KMS-11 (cell line): ENCODE measurements at regions not wholly inside any gene's neighbourhood (a gene's known extent, or its start where the extent isn't known, plus 50 kb on each side); places are given as distances from the start of the nearest gene placed in this dataset.

Source experiments
- H2AFZ ChIP-seq: fragments of 200-600 bp; sonication (generic); 2 replicates; pipeline ENCODE4 v1.6.1; 2016; ENCODE audit warnings: antibody characterized with exemption, mixed run types, low read depth
- H3K27ac ChIP-seq: fragments of 200-600 bp; sonication (generic); 2 replicates; pipeline ENCODE4 v1.6.1; 2016; ENCODE audit warnings: mild to moderate bottlenecking, mixed run types
- H3K27me3 ChIP-seq: fragments of 200-600 bp; sonication (generic); 2 replicates; pipeline ENCODE4 v1.6.1; 2017; ENCODE audit warnings: mild to moderate bottlenecking, low read depth, mixed run types, moderate library complexity; ENCODE audit not compliant: insufficient read depth
- H3K36me3 ChIP-seq: fragments of 200-600 bp; sonication (generic); 2 replicates; pipeline ENCODE4 v1.6.1; 2017; ENCODE audit warnings: mild to moderate bottlenecking, mixed run types; ENCODE audit not compliant: insufficient read depth
- H3K4me1 ChIP-seq: fragments of 200-600 bp; sonication (generic); 2 replicates; pipeline ENCODE4 v1.6.1; 2016; ENCODE audit warnings: mild to moderate bottlenecking, low read depth, mixed run types; ENCODE audit not compliant: poor library complexity, severe bottlenecking
- H3K4me2 ChIP-seq: fragments of 200-600 bp; sonication (generic); 2 replicates; pipeline ENCODE4 v1.7.0; 2016; ENCODE audit warnings: mild to moderate bottlenecking, mixed run types
- H3K4me3 ChIP-seq: fragments of 200-600 bp; sonication (generic); IDR thresholded peaks from 2 replicates; pipeline ENCODE4 v1.6.1; 2017; ENCODE audit warnings: low read depth, low read length, mixed read lengths; ENCODE audit not compliant: insufficient read depth
- H3K79me2 ChIP-seq: fragments of 200-600 bp; sonication (generic); 2 replicates; pipeline ENCODE4 v1.6.1; 2016; ENCODE audit warnings: low read depth, mixed run types; ENCODE audit not compliant: insufficient read depth
- H3K9ac ChIP-seq: fragments of 200-600 bp; sonication (generic); 2 replicates; pipeline ENCODE4 v1.6.1; 2016; ENCODE audit warnings: mild to moderate bottlenecking, mixed run types
- H4K20me1 ChIP-seq: fragments of 200-600 bp; sonication (generic); 2 replicates; pipeline ENCODE4 v1.6.1; 2016; ENCODE audit warnings: mild to moderate bottlenecking, mixed run types; ENCODE audit not compliant: insufficient read depth
- CTCF ChIP-seq: fragments of 200-600 bp; sonication (generic); conservative IDR thresholded peaks from 2 replicates; pipeline ENCODE4 v1.6.1; 2017; ENCODE audit warnings: low read depth, mild to moderate bottlenecking, antibody characterized with exemption, low read length, moderate library complexity, mixed read lengths

GRCh38 chr15:95647531-95648277 is 682.8 kb upstream of the NR2F2 start:
- no peaks in the 10 kb centered on the region for H4K20me1 ChIP-seq
- H3K79me2 ChIP-seq, result no peaks in the 10 kb centered on the region
- no peaks in the 10 kb centered on the region for H3K27me3 ChIP-seq
- no peak overlapping the region for H3K27ac ChIP-seq
- no peak for TF ChIP-seq CTCF
- no peak overlapping the region for H3K4me2 ChIP-seq
- H3K4me3 ChIP-seq, result no peak overlapping the region
- H3K4me1 ChIP-seq, result no peaks in the 10 kb centered on the region
- no peak overlapping the region for H3K9ac ChIP-seq
- no peak overlapping the region for H2AFZ ChIP-seq
- no peaks in the 10 kb centered on the region for H3K36me3 ChIP-seq

- H3K36me3 ChIP-seq, result no peaks in the 10 kb centered on the region
- no peak overlapping the region for H3K4me2 ChIP-seq
- H2AFZ ChIP-seq, result no peak overlapping the region
- H3K79me2 ChIP-seq, result no peaks in the 10 kb centered on the region
- no peaks in the 10 kb centered on the region for H3K4me1 ChIP-seq
- H3K27me3 ChIP-seq, result no peaks in the 10 kb centered on the region
- H3K9ac ChIP-seq, result no peak overlapping the region
- TF ChIP-seq CTCF, result no peak
- no peaks in the 10 kb centered on the region for H4K20me1 ChIP-seq
- no peak overlapping the region for H3K4me3 ChIP-seq
- H3K27ac ChIP-seq, result no peak overlapping the region
Observed at GRCh38 chr15:95653361-95653805, 677.1 kb upstream of the NR2F2 start.

- H3K4me2 ChIP-seq, result no peak overlapping the region
- no peak overlapping the region for H2AFZ ChIP-seq
- no peak overlapping the region for H3K27ac ChIP-seq
- no peaks in the 10 kb centered on the region for H3K27me3 ChIP-seq
- H3K4me3 ChIP-seq, result no peak overlapping the region
- no peak for TF ChIP-seq CTCF
- no peaks in the 10 kb centered on the region for H3K79me2 ChIP-seq
- no peaks in the 10 kb centered on the region for H3K36me3 ChIP-seq
- no peaks in the 10 kb centered on the region for H4K20me1 ChIP-seq
- no peak overlapping the region for H3K9ac ChIP-seq
- no peaks in the 10 kb centered on the region for H3K4me1 ChIP-seq
Observed at GRCh38 chr15:95655089-95655607, 675.4 kb upstream of the NR2F2 start.

GRCh38 chr15:95656595-95656994 is 673.9 kb upstream of the NR2F2 start:
- H3K79me2 ChIP-seq, result no peaks in the 10 kb centered on the region
- H3K4me1 ChIP-seq, result no peaks in the 10 kb centered on the region
- H3K4me2 ChIP-seq, result no peak overlapping the region
- no peaks in the 10 kb centered on the region for H3K36me3 ChIP-seq
- no peak overlapping the region for H3K27ac ChIP-seq
- H3K4me3 ChIP-seq, result no peak overlapping the region
- TF ChIP-seq CTCF, result no peak
- no peak overlapping the region for H3K9ac ChIP-seq
- H3K27me3 ChIP-seq, result no peaks in the 10 kb centered on the region
- no peaks in the 10 kb centered on the region for H4K20me1 ChIP-seq
- no peak overlapping the region for H2AFZ ChIP-seq
